Heart right ventricle (tissue), 16 donors: ENCODE measurements at regions not wholly inside any gene's neighbourhood (a gene's known extent, or its start where the extent isn't known, plus 50 kb on each side); places are given as distances from the start of the nearest gene placed in this dataset.
A peak's percentile ranks its signal among the peaks of the same experiment; 100 is the strongest.

Experiments used
- ATAC-seq, 8 donors: fragments of 200-7000 bp; cut with Tn5 transposase; one replicate each; pipeline ENCODE4 v1.9.1; 2020; ENCODE audit warnings: mild to moderate bottlenecking in 8 of 8, moderate library complexity in 8 of 8, moderate number of reproducible peaks in 1 of 8
- DNase-seq, 2 donors: peaks; one replicate each; pipeline ENCODE4 v3.0.0-alpha.2; 2020
- H3K27ac ChIP-seq, 10 donors: fragments of 200-600 bp; sonication (generic) in 2 of 10; one replicate each; pipeline versions ENCODE4 v1.5.0 to v1.8.0; 2020 to 2022; ENCODE audit warnings: mild to moderate bottlenecking in 3 of 10
- H3K27me3 ChIP-seq, 7 donors: fragments of 200-600 bp; one replicate each; pipeline ENCODE4 v1.8.0; 2021 to 2022; ENCODE audit warnings: mild to moderate bottlenecking in 2 of 7
- H3K36me3 ChIP-seq, 9 donors: fragments of 200-600 bp; sonication (generic) in 1 of 9; one replicate each; pipeline versions ENCODE4 v1.5.0 to v1.8.0; 2020 to 2022; ENCODE audit warnings: mild to moderate bottlenecking in 2 of 9
- H3K4me1 ChIP-seq, 9 donors: fragments of 200-600 bp; sonication (generic) in 1 of 9; one replicate each; pipeline versions ENCODE4 v1.5.0 to v1.8.0; 2020 to 2022; ENCODE audit warnings: mild to moderate bottlenecking in 4 of 9
- H3K4me3 ChIP-seq, 10 donors: fragments of 200-600 bp; sonication (generic) in 2 of 10; one replicate each; pipeline versions ENCODE4 v1.5.0 to v1.8.0; 2020 to 2022; ENCODE audit warnings: mild to moderate bottlenecking in 7 of 10, moderate library complexity in 2 of 10
- H3K9me3 ChIP-seq, 11 donors: fragments of 200-600 bp in 10 of 11; sonication (generic) in 2 of 11; one replicate each; pipeline versions ENCODE4 v1.5.0 to v1.8.0; 2013 to 2022; ENCODE audit warnings: mild to moderate bottlenecking in 2 of 11, control low read depth in 1 of 11, moderate library complexity in 1 of 11
- WGBS, 2 donors: extraction: QIAGEN DNeasy Blood & Tissue Kit; methylation state at CpG; one replicate each; pipeline ENCODE4 v1.1.7; 2013; ENCODE audit warnings: inconsistent platforms in 1 of 2; 5-methylcytosine and 5-hydroxymethylcytosine counted together
- intact Hi-C, 10 donors: fragments of 100-400 bp; cut with DNase I; formaldehyde crosslinking; loops; one replicate each; pipeline versions ENCODE4 v1.11.1 to v1.14.2; 2022
- TF ChIP-seq, protein P1 (sequence below), 9 donors: fragments of 200-600 bp; sonication (generic) in 2 of 9; IDR thresholded peaks; one replicate each; pipeline versions ENCODE4 v1.5.0 to v1.8.0; 2021 to 2022; ENCODE audit warnings: antibody characterized with exemption in 9 of 9, mild to moderate bottlenecking in 5 of 9, moderate library complexity in 1 of 9
- donor health status: Arrhythmogenic right ventricular cardiomyopathy.
- donor health status: ischemic (EF 13 %, LVEDD 7.1; RV severe dilation, severe dysfunction).
- donor health status: healthy with polysubstance abuse.
- donor health status: DM: no; HTN: yes; CAD: no.
- donor health status: DM: no; HTN: no; CAD: no.
- donor health status: ischemic (EF 25% LVEDD 6.9; RV normal size, moderate dysfunction).
- donor health status: ischemic (EF 25% LVEDD 5.7; RV mildly dilated, moderate dysfunction).
- donor health status: healthy.
- donor health status: DM: yes; HTN: yes; CAD: no.
- donor health status: Ischemic cardiomyopathy.
- donor health status: ischemic (EF 35%, LVEDD 5.7; RV mildly dilated, moderate dysfunction).
- donor health status: nonischemic (EF 11% LVEDD 7.7; RV severe dilation, severe dysfunction).
- donor health status: DM: yes; HTN: yes; CAD: no.
- donor health status: PGD.
- donor health status: ischemic (EF 29% LVEDD 5.4; RV normal size, mild dysfunction).
- donor health status: nonischemic (EF 23%, LVEDD 6.1; RV moderate dilation, normal function).

DNA sequence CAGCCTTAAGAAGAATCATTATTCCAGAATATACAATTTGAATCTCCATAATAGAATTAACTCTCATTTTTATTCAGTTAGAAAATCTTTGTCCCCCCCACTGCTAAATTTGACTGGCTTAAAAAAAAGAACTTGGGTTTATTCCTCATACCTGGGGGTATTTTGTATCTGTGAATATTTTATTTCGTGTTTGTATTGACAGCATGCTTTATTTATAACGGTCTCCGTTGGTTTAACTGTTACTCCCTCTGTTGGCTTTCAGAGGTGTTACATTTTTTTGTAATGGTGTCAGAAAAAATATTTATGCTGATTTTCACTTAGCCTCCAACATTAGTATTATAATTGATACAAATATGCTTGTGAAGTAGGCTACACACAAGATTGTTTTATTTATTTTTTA lies 109.1 kb downstream of the HAUS1 start:
- H3K4me1 ChIP-seq = peaks cover 0 to 72% (median 29%) of the 10 kb centered on the region in 9 donors
- peaks cover 0 to 28% (median 0%) of the 10 kb centered on the region in 9 donors for H3K36me3 ChIP-seq
- intact Hi-C loops = loop anchor here in 4 of 10 donors (1.0 to 10.0 kb wide), 3 partner anchors 40 to 52 kb away; a partner anchor contains a TSS
- H3K9me3 ChIP-seq = no peaks in the 10 kb centered on the region
- peak in 1 of 8 donors; percentile 51 for ATAC-seq
- no peak overlapping the region for H3K27ac ChIP-seq
- no peak for DNase-seq
- TF ChIP-seq, protein P1, sequence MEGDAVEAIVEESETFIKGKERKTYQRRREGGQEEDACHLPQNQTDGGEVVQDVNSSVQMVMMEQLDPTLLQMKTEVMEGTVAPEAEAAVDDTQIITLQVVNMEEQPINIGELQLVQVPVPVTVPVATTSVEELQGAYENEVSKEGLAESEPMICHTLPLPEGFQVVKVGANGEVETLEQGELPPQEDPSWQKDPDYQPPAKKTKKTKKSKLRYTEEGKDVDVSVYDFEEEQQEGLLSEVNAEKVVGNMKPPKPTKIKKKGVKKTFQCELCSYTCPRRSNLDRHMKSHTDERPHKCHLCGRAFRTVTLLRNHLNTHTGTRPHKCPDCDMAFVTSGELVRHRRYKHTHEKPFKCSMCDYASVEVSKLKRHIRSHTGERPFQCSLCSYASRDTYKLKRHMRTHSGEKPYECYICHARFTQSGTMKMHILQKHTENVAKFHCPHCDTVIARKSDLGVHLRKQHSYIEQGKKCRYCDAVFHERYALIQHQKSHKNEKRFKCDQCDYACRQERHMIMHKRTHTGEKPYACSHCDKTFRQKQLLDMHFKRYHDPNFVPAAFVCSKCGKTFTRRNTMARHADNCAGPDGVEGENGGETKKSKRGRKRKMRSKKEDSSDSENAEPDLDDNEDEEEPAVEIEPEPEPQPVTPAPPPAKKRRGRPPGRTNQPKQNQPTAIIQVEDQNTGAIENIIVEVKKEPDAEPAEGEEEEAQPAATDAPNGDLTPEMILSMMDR (IDR thresholded peaks at IDR 0.05) = peak; percentile 28 to 67 (median 60)
- H3K27me3 ChIP-seq = no peaks in the 10 kb centered on the region
- 13 to 14% methylated on average over 3 of the region's 3 CpGs for WGBS, 2 donors
- no peak overlapping the region for H3K4me3 ChIP-seq

DNA sequence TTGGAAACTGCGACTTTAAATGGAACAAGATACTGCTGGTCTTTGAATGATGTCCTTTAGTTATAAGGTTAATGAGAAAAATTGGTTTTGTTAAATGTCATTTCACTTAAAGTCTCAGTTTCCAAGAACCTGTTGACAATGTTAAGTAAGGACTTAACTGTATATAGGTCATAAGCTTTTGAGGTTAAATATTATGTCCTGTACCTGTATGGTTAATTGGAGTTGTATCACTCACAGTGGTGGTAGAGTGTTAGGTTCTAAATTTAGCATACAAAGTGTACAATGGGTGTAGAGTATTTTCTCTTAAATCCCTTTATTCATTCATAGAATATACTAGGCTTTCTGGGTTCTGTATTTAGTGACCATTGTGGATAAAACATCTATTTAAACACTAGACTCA lies 110.2 kb downstream of the HAUS1 start:
- no peaks in the 10 kb centered on the region for H3K27me3 ChIP-seq
- intact Hi-C loops = loop anchor here in 5 of 10 donors (1.0 to 10.0 kb wide), 4 partner anchors 40 to 50 kb away; a partner anchor contains a TSS
- no peaks in the 10 kb centered on the region for H3K9me3 ChIP-seq
- TF ChIP-seq, protein P1 (IDR thresholded peaks at IDR 0.05) = no peak
- DNase-seq = no peak
- H3K4me1 ChIP-seq = peaks cover 0 to 64% (median 29%) of the 10 kb centered on the region in 9 donors
- no peak overlapping the region for H3K4me3 ChIP-seq
- 85 to 89% methylated on average over 1 of the region's 1 CpG for WGBS, 2 donors
- no peak overlapping the region for H3K27ac ChIP-seq
- ATAC-seq = no peak
- H3K36me3 ChIP-seq = peaks cover 0 to 39% (median 0%) of the 10 kb centered on the region in 9 donors

DNA sequence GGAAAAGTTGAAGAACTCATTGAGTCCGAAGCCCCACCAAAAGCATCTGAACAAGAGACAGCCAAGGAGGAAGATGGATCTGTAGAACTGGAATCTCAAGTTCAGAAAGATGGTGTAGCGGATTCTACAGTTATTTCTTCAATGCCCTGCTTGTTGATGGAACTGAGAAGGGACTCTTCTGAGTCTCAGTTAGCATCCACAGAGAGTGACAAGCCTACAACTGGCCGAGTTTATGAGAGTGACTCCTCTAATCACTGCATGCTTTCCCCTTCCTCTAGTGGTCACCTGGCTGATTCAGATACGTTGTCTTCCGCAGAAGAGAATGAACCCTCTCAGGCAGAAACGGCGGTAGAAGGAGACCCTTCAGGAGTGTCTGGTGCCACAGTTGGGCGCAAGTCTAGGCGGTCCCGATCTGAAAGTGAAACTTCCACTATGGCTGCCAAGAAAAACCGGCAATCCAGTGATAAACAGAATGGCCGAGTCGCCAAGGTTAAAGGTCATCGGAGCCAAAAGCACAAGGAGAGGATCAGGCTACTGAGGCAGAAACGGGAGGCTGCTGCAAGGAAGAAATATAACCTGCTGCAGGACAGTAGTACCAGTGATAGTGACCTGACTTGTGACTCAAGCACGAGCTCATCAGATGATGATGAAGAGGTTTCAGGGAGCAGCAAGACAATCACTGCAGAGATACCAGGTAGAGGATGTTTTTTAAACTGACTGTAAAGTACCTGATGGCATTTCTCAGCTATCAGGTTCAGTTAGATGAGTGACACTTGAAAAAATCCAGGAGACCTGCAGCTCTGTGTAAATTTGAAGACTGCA lies 111.9 kb downstream of the HAUS1 start:
- peak overlapping the region in 4 of 10 donors; percentile 15 to 45 (median 29) for H3K27ac ChIP-seq
- TF ChIP-seq, protein P1 (IDR thresholded peaks at IDR 0.05) = no peak
- DNase-seq = peak in 1 of 2 donors; percentile 55
- 58 to 62% methylated on average over 16 of the region's 16 CpGs for WGBS, 2 donors
- peak overlapping the region in 6 of 10 donors; percentile 8 to 33 (median 20) for H3K4me3 ChIP-seq
- peaks cover 0 to 38% (median 0%) of the 10 kb centered on the region in 9 donors for H3K36me3 ChIP-seq
- no peaks in the 10 kb centered on the region for H3K27me3 ChIP-seq
- intact Hi-C loops = loop anchor here in 3 of 10 donors (2.0 to 10.0 kb wide), 3 partner anchors 41 to 49 kb away; a partner anchor contains a TSS
- peaks cover 0 to 63% (median 29%) of the 10 kb centered on the region in 9 donors for H3K4me1 ChIP-seq
- no peaks in the 10 kb centered on the region for H3K9me3 ChIP-seq
- peak in 7 of 8 donors; percentile 55 to 76 (median 69) for ATAC-seq

DNA sequence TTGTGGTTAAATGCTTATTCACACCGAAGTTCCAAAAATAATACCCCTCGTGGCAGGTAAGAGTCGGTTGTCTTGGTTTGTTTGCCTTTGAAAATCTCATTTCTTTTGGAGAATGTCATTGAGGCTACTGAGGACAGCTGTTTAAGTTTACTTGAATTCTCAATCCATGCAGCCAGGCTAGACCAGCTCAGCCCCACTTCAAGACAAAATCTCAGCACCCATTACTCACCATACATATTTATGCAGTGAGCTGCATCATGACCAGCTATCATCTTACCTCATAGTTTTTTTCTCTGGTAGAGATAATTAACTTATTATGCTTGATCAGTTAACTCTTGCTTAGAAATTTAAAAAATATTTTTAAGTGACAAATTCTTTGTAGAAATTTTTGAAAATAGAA lies 115.9 kb downstream of the HAUS1 start:
- no peak for DNase-seq
- H3K4me3 ChIP-seq = no peak overlapping the region
- no peak for ATAC-seq
- no peak overlapping the region for H3K27ac ChIP-seq
- TF ChIP-seq, protein P1 (IDR thresholded peaks at IDR 0.05) = no peak
- intact Hi-C loops = no loop called here
- 77 to 81% methylated on average over 3 of the region's 3 CpGs for WGBS, 2 donors
- peaks cover 0 to 61% (median 40%) of the 10 kb centered on the region in 9 donors for H3K4me1 ChIP-seq
- no peaks in the 10 kb centered on the region for H3K27me3 ChIP-seq
- no peaks in the 10 kb centered on the region for H3K9me3 ChIP-seq
- peaks cover 0 to 40% (median 0%) of the 10 kb centered on the region in 9 donors for H3K36me3 ChIP-seq
